Muscle of back (tissue), 3 donors: ENCODE measurements at regions not wholly inside any gene's neighbourhood (a gene's known extent, or its start where the extent isn't known, plus 50 kb on each side); places are given as distances from the start of the nearest gene placed in this dataset.

Experiments
- DNase-seq, 3 donors: peaks; one replicate each; pipeline versions ENCODE4 v3.0.0 to v3.0.0-alpha.2; 2013

DNA sequence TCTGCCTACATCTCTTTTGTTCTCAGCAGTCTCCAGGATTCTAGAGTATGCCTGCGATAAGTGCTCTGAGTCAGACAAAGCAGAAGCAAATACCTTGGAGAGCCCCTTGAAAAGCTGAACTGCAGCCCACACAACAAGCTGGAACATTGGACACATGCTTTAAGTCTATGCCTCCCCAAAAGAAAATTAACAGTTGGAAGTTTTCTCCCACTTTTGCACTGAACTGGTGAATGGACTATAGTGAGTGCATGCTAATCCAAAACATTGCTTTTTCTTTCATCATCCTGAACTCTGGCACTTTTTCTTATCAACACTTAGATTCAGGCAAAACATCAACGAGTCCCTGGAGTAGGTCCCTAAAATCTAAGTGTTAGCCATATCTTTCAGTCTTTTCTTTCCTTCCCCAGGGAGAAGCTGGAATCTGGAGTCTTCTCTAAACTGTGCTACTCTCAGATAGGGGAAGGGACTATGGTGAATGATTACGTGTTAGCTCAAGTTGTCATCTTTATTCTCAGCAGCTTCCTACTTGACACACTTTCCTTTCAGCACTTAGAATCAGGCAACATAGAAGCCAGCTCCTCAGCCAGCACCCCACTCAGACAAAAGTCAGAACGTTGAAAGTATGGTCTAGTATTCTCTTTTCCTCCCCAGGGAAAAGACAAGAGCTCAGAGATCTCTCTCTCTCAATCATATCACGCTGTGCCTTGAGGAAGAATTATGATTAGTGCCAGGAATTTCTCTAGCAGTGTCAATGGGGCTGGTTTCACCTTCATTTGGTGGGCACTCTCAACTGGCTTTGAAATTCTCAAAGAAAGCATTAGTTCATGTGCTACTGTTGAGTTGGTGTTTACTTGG, 811.0 kb upstream of the GJE1 start:
- DNase-seq, result peak in 1 of 3 donors; percentile 2

DNA sequence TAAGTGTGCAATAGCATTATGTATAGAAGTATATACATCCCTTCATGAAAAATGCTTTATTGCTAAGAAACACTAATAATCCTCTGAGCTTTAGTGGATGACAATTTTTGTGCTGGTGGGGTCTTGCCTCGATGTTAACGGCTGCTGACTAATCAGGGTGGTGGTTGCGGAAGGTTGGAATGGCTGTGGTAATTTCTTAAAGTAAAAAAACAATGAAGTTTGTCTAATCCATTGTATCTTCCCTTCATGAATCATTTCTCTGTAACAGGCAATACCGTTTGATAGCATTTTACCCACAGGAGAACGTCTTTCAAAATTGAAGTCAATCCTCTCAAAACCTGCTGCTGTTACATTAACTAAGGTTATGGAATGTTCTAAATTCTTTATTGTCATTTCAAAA, 816.5 kb upstream of the GJE1 start:
- no peak for DNase-seq

DNA sequence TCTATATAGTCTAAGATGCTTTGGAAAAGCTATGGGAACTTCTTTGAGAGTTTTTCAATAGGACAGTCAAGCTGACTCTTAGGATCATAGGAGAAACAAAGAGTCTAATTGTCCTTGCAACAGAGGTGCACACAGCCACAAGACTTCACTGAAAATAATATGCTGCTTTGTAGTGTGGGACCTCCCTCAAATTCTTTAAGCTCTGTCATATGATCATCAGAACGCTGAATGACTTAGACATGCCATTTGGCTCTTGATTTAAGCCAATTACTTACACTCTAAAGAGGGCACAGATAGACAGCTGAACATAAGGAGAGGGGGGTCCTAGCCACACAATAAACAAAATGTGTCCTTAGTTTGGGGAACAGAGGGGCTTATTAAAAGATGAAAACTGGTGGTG, 818.7 kb upstream of the GJE1 start:
- DNase-seq, result no peak

DNA sequence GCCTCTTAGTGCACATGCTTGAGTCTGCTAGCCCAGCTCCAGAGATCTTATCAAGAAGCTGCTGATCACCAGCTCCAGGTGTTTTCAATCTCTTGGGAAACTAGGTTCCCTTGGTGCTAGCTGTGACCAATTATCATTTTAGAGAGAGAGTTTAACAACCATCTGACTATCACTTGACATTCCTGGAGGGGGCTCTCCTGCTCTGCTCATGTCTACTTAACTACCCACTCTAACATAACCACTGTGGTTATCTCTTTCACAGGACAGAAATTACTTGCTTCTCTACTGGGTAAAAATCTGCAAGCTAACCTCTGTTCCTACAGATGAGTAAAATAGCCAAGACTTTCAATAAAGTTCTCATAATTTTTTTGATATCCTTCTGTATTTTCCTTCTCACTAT, 823.4 kb upstream of the GJE1 start:
- no peak for DNase-seq

DNA sequence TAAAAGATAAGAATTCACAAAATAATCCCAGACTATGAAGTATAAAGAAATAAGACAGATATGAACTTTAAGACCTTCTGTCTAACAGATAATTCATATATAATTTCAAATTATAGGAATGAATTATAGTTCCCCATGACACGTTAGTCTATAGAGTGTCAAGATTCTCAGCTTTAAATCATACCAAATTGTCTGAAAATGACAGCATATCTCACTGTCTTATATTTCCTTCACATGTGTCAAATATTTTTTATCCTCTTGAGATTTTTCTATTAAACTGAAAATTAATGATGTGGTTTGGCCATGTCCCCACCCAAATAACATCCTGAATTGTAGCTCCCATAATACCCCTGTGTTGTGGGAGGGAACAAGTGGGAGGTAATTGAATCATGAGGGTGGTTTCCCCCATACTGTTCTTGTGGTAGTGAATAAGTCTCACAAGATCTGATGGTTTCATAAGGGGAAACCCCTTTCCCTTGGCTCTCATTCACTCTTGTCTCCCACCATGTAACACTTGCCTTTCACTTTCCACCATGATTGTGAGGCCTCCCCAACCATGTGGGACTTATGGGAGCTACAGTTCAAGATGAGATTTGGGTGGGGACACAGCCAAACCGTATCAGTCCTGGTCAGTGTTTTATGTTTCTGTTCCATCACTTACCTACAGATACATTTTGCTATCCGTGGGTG, 825.3 kb upstream of the GJE1 start:
- DNase-seq, result no peak

DNA sequence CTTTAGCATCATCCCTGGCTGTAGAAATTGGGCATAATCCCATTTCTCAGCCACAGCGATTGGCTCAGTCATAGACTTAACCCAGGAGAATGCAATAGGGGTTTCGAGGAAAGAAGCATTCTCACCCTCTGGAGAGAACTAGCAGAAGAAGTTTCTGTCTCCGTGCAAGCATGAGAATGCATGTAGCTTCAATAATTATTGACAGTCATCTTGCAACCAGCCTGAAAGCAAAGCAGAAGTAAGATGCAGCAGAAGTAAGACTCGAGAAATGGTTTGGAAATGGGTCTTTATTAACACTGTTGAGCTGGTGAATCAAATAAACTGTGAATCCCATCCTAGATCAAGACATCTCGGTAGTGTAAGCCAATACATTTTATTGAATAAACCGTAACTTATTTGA, 828.8 kb upstream of the GJE1 start:
- DNase-seq, result no peak

DNA sequence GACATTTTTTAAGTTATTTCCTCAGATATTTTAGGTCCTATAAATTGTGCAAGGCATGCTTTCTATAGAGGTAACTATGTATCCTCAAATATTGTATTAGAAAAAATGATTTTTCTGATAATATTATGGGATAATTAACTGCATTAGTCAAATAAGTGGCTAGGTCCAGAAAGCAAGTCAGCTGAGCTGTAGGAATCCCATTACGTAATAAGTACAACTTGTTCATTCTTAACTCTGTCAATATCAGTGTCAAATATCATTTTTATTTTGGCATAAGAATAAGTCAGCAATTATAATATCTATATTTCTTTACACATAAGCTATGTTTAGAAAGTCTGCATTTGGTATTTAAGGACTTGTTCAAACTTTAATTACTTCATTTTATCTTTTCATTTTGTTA, 830.9 kb upstream of the GJE1 start:
- DNase-seq, result no peak

DNA sequence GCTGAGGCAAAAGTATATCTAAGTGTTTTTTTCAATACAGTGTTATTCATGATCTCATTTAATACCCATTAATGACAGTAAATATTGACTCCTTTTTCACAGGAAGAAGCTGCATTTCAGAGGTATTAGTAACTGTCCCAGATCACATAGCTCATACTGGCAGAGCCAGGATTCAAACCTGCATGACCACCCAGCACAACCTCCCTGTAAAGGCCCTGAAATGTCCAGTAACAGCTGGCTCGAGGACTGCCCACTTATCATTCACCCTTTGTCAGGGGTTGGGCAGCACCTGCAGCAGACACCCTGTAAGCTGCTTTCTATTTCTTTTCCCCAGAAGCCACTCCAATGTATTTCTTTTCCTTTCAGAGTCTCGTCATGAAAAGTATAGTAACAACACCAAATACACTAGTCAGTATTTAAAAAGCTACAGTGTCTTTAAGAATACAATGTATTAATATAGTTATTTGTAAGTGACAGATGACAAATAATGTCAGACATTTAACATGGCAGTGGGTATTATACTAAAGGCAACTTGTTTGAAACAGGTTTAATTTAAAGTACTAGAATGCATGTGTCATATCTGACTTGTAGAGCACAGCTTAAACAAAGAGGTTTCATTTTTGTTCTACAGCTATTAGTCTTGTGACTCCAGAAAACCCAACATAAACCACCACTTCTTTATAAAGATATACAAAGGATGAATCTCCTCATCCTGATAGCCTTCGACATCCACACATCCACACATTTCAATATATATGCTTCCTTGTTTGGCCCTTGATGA, 841.6 kb upstream of the GJE1 start:
- DNase-seq, result no peak

DNA sequence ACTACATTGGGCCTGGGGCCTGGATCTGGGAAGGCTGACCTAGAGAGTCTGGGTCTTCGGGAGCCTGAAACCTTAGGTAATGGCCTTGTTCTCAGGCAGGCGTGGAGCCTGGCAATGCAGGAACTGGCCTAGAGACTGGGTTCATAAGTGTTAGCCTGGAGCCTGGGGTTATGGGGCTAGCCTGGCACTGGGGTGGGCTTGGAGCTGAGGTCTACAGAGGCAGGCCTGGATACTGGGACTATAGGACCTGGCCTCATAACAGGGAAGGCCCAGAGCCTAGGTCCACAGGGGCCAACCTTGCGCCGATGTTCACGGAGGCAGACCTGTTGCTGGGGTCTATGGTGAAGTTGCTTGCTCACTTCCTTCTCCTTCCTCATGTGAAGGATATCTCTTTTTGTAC, 843.8 kb upstream of the GJE1 start:
- DNase-seq, result no peak

DNA sequence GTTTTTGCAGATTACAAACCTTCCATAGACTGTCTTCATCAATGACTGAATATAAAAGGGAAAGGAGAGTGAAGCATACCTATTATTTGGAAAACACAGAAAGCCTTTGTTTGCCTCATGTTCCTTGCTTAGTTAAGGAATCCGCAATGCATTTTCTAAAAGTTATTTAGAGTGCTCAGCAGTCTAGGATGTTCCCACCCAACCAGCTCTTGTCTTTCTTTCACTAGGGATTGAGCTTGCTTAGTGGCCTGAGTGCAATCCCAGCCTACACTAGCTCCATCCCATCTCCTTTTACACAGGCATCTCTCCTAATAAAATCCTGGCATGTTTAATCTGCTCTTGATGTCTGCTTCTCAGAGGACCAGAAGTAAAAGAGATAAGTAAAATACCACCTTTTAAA, 850.5 kb upstream of the GJE1 start:
- DNase-seq, result no peak

DNA sequence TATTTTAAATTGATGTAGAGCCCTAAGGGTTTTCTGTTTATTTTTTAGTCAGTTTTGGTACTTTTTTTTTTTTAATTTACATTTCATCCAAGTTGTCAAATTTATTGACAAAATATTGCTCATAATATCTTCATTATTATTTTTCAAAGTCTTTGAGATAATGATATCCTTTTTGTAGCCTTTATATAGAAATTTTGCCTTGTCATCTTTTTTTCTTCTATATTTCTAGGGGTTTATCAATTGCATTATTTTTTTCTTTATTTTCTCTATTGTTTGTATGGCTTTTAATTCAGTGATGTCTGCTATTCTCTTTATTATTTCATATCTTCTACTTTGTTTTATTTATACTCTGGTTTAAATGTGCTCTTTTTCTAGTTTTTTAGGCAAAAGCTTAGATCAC, 863.0 kb upstream of the GJE1 start:
- DNase-seq, result no peak

DNA sequence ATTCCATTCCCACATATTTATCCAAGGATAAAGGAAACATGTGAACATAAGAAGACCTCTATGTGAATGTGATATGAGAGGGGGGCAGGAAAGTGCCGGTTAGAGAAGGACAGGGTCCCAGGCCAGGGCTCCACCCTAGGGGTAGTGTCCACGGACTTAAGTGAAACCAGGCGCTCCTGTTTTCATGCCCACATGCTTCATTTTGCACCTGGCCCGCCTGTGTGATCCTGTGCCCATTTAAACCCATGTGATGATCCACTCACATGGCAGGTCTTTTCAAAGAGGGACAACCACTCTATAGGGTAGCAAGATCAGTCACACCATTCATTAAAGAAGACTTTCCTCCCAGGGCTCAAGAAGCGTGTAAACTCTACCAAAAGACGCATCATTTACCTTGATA, 865.3 kb upstream of the GJE1 start:
- no peak for DNase-seq

DNA sequence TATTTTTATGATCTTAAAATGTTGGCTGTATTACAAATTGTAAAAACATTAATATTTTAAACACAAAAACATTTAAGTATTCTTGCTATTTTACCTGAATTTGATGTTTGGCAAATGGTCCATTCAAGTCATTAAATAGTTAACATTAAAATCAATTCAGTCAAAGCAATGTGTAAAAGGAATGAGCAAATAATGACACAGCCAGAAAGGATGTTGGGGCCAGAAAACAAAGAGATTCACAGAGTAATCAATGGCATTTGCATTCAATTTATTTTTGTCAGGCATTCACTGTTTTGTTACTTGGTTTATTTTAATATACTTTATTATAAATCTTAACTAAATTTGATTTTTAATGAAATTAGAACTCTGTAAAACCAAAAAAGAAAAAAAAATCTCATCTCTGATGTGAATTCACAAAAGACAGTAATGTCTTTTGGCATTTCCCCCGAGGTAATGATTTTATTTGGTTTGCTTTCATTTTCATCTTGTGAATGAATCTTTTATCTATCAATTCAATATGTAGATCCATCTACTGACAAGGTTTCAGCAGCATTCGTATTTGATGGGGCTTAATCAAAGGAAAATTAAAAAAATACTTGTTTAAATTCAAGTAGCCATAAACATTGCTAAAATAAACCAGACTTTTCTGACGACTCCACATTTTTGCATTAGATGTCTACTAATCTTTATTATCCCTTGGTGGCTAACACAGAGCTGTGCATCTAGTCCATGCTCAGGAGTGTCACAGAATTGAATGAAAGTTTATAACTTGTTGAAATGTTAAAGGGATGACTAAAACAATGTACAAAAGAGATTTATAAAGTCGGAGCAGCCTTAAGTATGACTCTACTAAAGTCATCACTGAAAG, 866.7 kb upstream of the GJE1 start:
- peak in 2 of 3 donors; percentile 36 to 56 for DNase-seq

DNA sequence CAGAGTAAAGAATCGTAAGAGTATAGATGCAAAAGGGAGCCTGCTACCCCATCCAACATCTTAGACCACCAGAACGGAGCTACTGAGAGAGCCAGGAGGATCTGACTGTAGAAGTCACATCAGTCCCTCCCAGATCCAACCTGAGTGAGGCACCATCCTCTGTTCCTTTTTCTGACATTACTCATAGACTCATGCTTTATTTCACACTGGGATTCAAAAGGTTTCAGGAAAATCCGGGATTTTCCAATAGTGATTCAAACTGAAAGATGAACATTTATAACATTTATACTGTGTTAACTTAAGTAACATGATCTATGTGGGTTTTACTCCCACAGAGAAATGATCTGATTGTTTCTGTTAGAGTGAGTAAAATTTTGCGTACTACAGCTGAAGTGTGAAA, 868.6 kb upstream of the GJE1 start:
- DNase-seq, result no peak

DNA sequence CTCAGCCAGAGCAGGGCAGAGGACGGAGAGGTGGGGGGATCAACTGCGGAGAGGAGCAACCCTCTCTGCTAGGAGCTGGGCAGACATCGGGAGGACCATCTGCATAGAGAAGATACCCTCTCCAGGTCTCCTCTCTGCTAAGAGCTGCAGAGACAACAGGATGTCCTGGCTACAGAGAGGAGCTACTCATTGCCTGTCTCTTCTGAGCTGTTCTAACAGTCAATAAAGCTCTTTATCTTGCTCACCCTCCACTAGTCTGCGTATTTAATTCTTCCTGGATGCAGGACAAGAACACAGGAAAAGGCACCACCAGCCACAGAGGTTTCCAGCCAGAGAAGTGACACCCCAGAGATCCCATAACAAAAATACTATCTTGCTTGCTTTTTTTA, 871.1 kb upstream of the GJE1 start:
- no peak for DNase-seq

DNA sequence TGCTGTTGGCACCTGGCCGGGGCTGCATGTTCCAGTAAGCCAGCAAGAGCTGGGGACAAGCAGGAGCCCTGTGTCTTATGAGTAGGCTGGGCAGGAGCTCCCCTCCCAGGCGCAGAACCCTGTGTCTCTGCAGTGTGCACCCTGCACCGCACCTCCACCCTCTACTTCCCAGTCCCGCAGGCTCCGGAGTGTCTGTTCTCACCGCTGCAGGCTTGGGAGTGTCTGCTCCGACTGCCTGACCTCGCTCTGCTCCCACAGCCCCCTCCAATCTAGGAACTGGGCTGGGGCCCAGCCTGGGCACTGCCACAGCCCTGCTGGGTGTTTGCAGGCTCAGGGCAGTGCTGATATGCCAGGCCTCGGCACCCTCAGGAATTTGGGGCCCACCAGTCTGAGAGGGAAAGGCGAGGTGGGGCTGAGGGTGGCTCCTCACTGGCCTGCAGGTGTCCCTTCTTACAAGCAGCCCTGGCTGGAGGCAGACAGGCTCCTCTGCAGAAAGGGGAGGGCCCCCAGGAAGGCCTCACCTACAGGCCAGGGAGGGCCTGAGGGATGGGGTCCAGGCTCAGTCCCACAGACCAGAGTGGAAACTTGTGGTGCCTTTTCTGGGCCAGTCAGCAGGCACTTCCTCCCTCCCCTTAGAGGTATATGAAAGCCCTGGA, 871.6 kb upstream of the GJE1 start:
- DNase-seq, result no peak

DNA sequence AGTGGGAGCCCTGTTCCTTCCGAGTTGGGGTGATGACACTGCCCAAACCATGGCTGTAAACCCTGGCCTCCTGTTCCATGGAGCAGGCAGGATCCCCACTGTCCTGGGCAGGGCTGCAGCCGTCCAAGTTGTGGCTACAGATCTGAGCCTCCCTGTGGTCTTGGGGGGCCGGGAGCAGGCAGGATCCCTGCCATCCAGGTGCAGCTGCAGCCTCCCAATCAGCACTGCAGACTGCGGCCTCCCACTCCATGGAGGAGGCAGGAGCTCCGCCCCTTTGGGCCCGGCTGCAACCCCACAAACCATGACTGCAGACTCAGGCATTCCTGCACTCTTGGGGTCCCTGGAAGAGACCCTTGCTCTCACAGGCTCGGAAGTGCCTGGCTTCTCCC, 872.1 kb upstream of the GJE1 start:
- DNase-seq, result no peak

DNA sequence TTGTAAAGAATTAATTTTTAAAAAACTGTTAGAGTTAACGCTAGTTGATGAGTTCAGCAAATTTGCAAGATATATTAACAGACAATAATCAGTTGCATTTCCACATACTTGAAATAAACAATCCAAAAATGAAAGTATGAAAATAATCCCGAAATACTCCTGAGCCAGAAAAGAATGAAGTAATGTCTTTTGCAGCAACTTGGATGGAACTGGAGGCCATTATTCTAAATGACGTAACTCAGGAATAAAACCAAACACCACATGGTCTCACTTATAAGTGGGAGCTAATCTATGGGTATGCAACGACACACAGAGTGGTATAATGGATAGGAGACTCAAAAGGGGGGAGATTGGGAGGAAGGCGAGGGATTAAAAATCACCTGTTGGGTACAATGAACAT, 872.9 kb upstream of the GJE1 start:
- DNase-seq, result peak; percentile 50 to 84 (median 68)

DNA sequence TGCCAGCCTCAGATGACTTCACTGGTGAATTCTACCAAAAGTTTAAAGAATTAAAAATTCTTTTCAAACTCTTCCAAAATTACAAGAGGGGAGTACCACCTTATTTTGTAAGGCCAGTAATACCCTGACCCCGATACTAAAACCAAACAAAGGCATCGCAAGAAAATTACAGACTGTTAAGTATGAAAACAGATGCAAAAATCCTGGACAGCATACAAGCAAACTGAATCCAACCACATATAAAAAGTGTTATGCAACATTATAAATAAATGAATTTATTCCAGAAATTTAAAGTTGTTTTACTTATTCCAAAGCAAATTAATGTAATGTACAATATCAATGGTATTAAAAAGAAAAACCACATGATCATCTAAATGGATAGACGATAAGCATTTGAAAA, 873.6 kb upstream of the GJE1 start:
- DNase-seq, result peak in 2 of 3 donors; percentile 38 to 67

DNA sequence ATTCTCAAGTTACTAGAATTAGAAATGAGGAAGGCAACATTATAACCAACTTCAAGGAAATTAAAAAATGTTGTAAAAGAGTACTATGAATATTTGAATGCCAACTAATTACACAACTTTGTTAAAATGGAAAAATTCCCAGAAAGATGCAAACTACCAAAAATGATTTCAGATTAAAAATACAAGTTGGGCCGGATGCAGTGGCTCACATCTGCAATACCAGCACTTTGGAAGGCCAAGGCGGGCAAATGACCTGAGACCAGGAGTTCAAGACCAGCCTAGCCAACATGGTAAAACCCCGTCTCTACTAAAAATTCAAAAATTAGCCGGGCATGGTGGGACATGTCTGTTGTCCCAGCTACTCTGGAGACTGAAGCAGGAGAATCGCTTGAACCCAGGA, 874.2 kb upstream of the GJE1 start:
- DNase-seq, result no peak

DNA sequence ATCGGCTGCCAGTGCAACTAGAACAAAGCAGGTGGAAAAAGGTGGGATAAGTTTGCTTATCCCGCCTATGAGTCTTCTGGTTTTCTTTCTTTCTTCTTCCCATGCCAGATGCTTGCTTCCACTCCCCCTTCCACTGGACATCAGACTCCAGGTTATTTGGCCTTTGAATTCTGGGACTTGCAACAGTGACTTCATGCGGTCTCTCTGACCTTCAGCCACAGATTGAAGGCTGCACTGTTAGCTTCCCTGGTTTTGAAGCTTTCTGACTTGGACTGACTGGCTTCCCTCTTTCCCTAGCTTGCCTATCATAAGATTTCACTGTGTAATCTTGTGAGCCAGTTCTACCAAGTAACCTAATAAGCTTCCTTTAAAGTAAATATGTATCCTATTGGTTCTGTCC, 878.4 kb upstream of the GJE1 start:
- DNase-seq, result no peak
